ENCODE measurements at regions not wholly inside any gene's neighbourhood (a gene's known extent, or its start where the extent isn't known, plus 50 kb on each side); places are given as distances from the start of the nearest gene placed in this dataset.

DNA sequence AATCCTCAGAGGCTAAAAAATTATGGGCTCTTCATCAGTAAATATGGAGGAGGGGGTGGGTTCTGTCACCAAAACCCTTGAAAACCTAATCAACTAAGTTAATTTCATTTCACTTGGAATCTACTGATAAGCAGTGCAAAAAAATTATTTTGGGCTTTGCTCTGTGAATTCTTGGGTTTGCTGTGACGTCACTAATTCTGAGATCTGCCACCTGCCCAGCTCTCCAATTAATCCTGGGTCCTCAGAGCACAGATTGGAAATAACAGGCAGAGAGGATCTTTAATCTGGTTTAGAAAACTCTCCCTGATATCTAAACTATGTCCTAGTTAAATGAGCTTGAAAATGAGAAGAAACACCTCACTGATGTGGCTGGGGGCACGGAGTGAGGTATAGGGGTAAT is 903.2 kb downstream of the AACS start:
- Histone ChIP-seq H3K4me3 (replicated peaks in 1 of 3; ENCODE audit: insufficient read depth in 1 of 3, low read depth in 1 of 3, low read length in 3 of 3) (no peak overlapping the region), H2AFZ (ENCODE audit: low read depth, low read length) (no peak overlapping the region), H4K20me1 (replicated peaks; ENCODE audit: control insufficient read depth, extremely low read depth, insufficient read depth, low read length) (no peaks in the 10 kb centered on the region), H3K27me3 (ENCODE audit: control insufficient read depth in 2 of 2, insufficient read depth in 2 of 2, low read length in 2 of 2) (no peaks in the 10 kb centered on the region), H3K4me2 (ENCODE audit: insufficient read depth, low read length) (no peak overlapping the region), H3K36me3 (ENCODE audit: control insufficient read depth in 2 of 2, extremely low read depth in 1 of 2, insufficient read depth in 2 of 2, low read length in 2 of 2) (no peaks in the 10 kb centered on the region), H3K4me1 (ENCODE audit: control insufficient read depth, extremely low read depth, insufficient read depth, low read length) (no peaks in the 10 kb centered on the region), H3K27ac (ENCODE audit: insufficient read depth, low read depth, low read length) (no peak overlapping the region), H3K9ac (replicated peaks; ENCODE audit: extremely low read depth, insufficient read depth, low read length) (no peak overlapping the region), H3K9me1 (replicated peaks; ENCODE audit: control insufficient read depth, extremely low read depth, insufficient read depth, low read length) (no peaks in the 10 kb centered on the region), H3K9me3 (replicated peaks; ENCODE audit: control insufficient read depth, insufficient read depth, low read length) (peaks cover 4% of the 10 kb centered on the region), H3K79me2 (ENCODE audit: control insufficient read depth, insufficient read depth, low read length) (no peaks in the 10 kb centered on the region)
- ChIA-PET CTCF (no interaction called here), POLR2A (no interaction called here)
- intact Hi-C loops (cut with micrococcal nuclease) (no loop called here), dilution Hi-C loops (cut with MboI; ENCODE audit: extremely low pct_ligation_motif_present, low sequenced_read_pairs) (no loop called here)
- FAIRE-seq (no peak), DNase-seq (ENCODE audit: low read depth, low spot score) (no peak)
- TF ChIP-seq EZH2 (IDR thresholded peaks at IDR 0.05; ENCODE audit: borderline replicate concordance, low read depth, low read length, severe bottlenecking) (no peak), POLR2AphosphoS5 (IDR thresholded peaks at IDR 0.05; ENCODE audit: insufficient read depth, low read depth, low read length) (no peak), GATA2 (IDR thresholded peaks at IDR 0.05; ENCODE audit: insufficient read depth, insufficient read length, low read depth, low read length) (no peak), MYC (IDR thresholded peaks at IDR 0.05; ENCODE audit: low read depth, low read length) (no peak), JUN (IDR thresholded peaks at IDR 0.05; ENCODE audit: borderline replicate concordance, insufficient read depth, insufficient read length, low read depth) (no peak), FOS (IDR thresholded peaks at IDR 0.05; ENCODE audit: borderline replicate concordance, insufficient read depth, low read length) (no peak), POLR2A (IDR thresholded peaks at IDR 0.05; ENCODE audit: low read depth, low read length) (no peak)
- TF ChIP-seq, protein P1, sequence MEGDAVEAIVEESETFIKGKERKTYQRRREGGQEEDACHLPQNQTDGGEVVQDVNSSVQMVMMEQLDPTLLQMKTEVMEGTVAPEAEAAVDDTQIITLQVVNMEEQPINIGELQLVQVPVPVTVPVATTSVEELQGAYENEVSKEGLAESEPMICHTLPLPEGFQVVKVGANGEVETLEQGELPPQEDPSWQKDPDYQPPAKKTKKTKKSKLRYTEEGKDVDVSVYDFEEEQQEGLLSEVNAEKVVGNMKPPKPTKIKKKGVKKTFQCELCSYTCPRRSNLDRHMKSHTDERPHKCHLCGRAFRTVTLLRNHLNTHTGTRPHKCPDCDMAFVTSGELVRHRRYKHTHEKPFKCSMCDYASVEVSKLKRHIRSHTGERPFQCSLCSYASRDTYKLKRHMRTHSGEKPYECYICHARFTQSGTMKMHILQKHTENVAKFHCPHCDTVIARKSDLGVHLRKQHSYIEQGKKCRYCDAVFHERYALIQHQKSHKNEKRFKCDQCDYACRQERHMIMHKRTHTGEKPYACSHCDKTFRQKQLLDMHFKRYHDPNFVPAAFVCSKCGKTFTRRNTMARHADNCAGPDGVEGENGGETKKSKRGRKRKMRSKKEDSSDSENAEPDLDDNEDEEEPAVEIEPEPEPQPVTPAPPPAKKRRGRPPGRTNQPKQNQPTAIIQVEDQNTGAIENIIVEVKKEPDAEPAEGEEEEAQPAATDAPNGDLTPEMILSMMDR (IDR thresholded peaks at IDR 0.05; ENCODE audit: extremely low read depth in 1 of 2, insufficient read depth in 1 of 2, low read depth in 1 of 2, low read length in 2 of 2), result no peak
- TF ChIP-seq, protein P2, sequence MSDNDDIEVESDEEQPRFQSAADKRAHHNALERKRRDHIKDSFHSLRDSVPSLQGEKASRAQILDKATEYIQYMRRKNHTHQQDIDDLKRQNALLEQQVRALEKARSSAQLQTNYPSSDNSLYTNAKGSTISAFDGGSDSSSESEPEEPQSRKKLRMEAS (IDR thresholded peaks at IDR 0.05; ENCODE audit: insufficient read depth, insufficient read length), result no peak
- BruUV-seq (replicated peaks), result no TSS peak

All from endothelial cell of umbilical vein (primary cell).